H9 (cell line): ENCODE measurements at regions not wholly inside any gene's neighbourhood (a gene's known extent, or its start where the extent isn't known, plus 50 kb on each side); places are given as distances from the start of the nearest gene placed in this dataset.

Experiments used
- DNase-seq: peaks from one replicate; pipeline ENCODE4 v3.0.0-alpha.2; 2017
- H2AFZ ChIP-seq: one replicate; pipeline ENCODE4 v1.6.1; 2013; ENCODE audit warnings: mild to moderate bottlenecking, low read length, control low read depth, moderate library complexity
- H2AK5ac ChIP-seq: 2 replicates; pipeline ENCODE4 v1.6.1; 2013; ENCODE audit warnings: low read length, control low read depth, mixed read lengths; ENCODE audit not compliant: insufficient read length
- H2BK120ac ChIP-seq: one replicate; pipeline ENCODE4 v1.6.1; 2013; ENCODE audit warnings: low read depth, mild to moderate bottlenecking, low read length, control low read depth, inconsistent platforms; ENCODE audit not compliant: poor library complexity, severe bottlenecking
- H2BK12ac ChIP-seq: 2 replicates; pipeline ENCODE4 v1.6.1; 2013; ENCODE audit warnings: low read length, control low read depth, mixed read lengths, low read depth; ENCODE audit not compliant: insufficient read length
- H2BK15ac ChIP-seq: 2 replicates; pipeline ENCODE4 v1.6.1; 2013; ENCODE audit warnings: low read depth, low read length, control low read depth
- H2BK20ac ChIP-seq: one replicate; pipeline ENCODE4 v1.6.1; 2013; ENCODE audit warnings: low read depth, mild to moderate bottlenecking, low read length, control low read depth, inconsistent platforms; ENCODE audit not compliant: poor library complexity, severe bottlenecking
- H2BK5ac ChIP-seq: 2 replicates; pipeline ENCODE4 v1.6.1; 2013; ENCODE audit warnings: low read length, control low read depth, mixed read lengths; ENCODE audit not compliant: insufficient read length
- H3K14ac ChIP-seq: 2 replicates; pipeline ENCODE4 v1.6.1; 2013; ENCODE audit warnings: low read length, control low read depth; ENCODE audit not compliant: insufficient read depth
- H3K18ac ChIP-seq: 2 replicates; pipeline ENCODE4 v1.6.1; 2013; ENCODE audit warnings: low read depth, mild to moderate bottlenecking, mixed read lengths, low read length, control low read depth; ENCODE audit not compliant: insufficient read length
- H3K23ac ChIP-seq: 2 replicates; pipeline ENCODE4 v1.6.1; 2013; ENCODE audit warnings: low read length, control low read depth, mixed read lengths, low read depth; ENCODE audit not compliant: insufficient read length
- H3K23me2 ChIP-seq: 2 replicates; pipeline ENCODE4 v1.6.1; 2013; ENCODE audit warnings: low read depth, mild to moderate bottlenecking, mixed read lengths, low read length, control low read depth; ENCODE audit not compliant: insufficient read length, poor library complexity, severe bottlenecking
- H3K27ac ChIP-seq: 2 replicates; pipeline ENCODE4 v1.5.1; 2013; ENCODE audit warnings: low read length, control low read depth, mixed read lengths, low read depth; ENCODE audit not compliant: insufficient read length
- H3K27me3 ChIP-seq: 2 replicates; pipeline ENCODE4 v1.6.1; 2013; ENCODE audit warnings: low read length, control low read depth, inconsistent platforms; ENCODE audit not compliant: insufficient read depth
- H3K4ac ChIP-seq: 2 replicates; pipeline ENCODE4 v1.6.1; 2013; ENCODE audit warnings: low read depth, mild to moderate bottlenecking, control low read depth, inconsistent platforms, low read length, moderate library complexity
- H3K4me1 ChIP-seq: 2 replicates; pipeline ENCODE4 v1.6.1; 2013; ENCODE audit warnings: low read length, control low read depth, inconsistent platforms; ENCODE audit not compliant: insufficient read depth
- H3K4me2 ChIP-seq: 2 replicates; pipeline ENCODE4 v1.6.1; 2013; ENCODE audit warnings: low read length, control low read depth, mixed read lengths; ENCODE audit not compliant: insufficient read length, insufficient read depth
- H3K56ac ChIP-seq: 2 replicates; pipeline ENCODE4 v1.6.1; 2013; ENCODE audit warnings: low read depth, mild to moderate bottlenecking, mixed read lengths, low read length, control low read depth; ENCODE audit not compliant: insufficient read length
- H3K79me1 ChIP-seq: 2 replicates; pipeline ENCODE4 v1.6.1; 2013; ENCODE audit warnings: low read depth, mild to moderate bottlenecking, moderate library complexity, low read length, control low read depth, inconsistent platforms; ENCODE audit not compliant: insufficient read depth, poor library complexity, severe bottlenecking
- H3K79me2 ChIP-seq: 2 replicates; pipeline ENCODE4 v1.6.1; 2013; ENCODE audit warnings: low read length, control low read depth, inconsistent platforms; ENCODE audit not compliant: insufficient read depth
- H3K9ac ChIP-seq: 2 replicates; pipeline ENCODE4 v1.6.1; 2013; ENCODE audit warnings: low read length, control low read depth, mixed read lengths; ENCODE audit not compliant: insufficient read length; ENCODE audit errors: extremely low read depth
- H3K9me3 ChIP-seq: one replicate; pipeline ENCODE4 v1.6.1; 2013; ENCODE audit warnings: low read depth, low read length, inconsistent platforms; ENCODE audit not compliant: control insufficient read depth
- H3T11ph ChIP-seq: one replicate; pipeline ENCODE4 v1.6.1; 2013; ENCODE audit warnings: mild to moderate bottlenecking, low read length, control low read depth, inconsistent platforms
- H4K20me1 ChIP-seq: one replicate; pipeline ENCODE4 v1.6.1; 2013; ENCODE audit not compliant: control insufficient read depth, insufficient read length, insufficient read depth
- H4K5ac ChIP-seq: 2 replicates; pipeline ENCODE4 v1.6.1; 2013; ENCODE audit warnings: low read depth, mild to moderate bottlenecking, mixed read lengths, low read length, control low read depth; ENCODE audit not compliant: insufficient read length
- H4K8ac ChIP-seq: replicated peaks from 2 replicates; pipeline ENCODE4 v1.6.1; 2013; ENCODE audit warnings: low read length, control low read depth, mixed read lengths, low read depth; ENCODE audit not compliant: insufficient read length
- H4K91ac ChIP-seq: 2 replicates; pipeline ENCODE4 v1.6.1; 2013; ENCODE audit warnings: low read depth, mild to moderate bottlenecking, moderate library complexity, mixed read lengths, low read length, control low read depth; ENCODE audit not compliant: insufficient read length
- H3K27ac Mint-ChIP-seq, 3 experiments: 2 replicates in 2 of 3; 3 replicates in 1 of 3; pipeline ENCODE4 v1.8.0; 2020 to 2021; ENCODE audit warnings: mixed read lengths in 3 of 3, mild to moderate bottlenecking in 1 of 3, moderate library complexity in 1 of 3
- H3K27me3 Mint-ChIP-seq: 2 replicates; pipeline ENCODE4 v1.8.0; 2021; ENCODE audit warnings: low read depth, mild to moderate bottlenecking, moderate library complexity, mixed read lengths
- H3K36me3 Mint-ChIP-seq, 3 experiments: 2 replicates in 2 of 3; 3 replicates in 1 of 3; pipeline ENCODE4 v1.8.0; 2020 to 2021; ENCODE audit warnings: low read depth in 3 of 3, mixed read lengths in 3 of 3; ENCODE audit not compliant: insufficient read depth in 1 of 3
- H3K4me1 Mint-ChIP-seq, 2 experiments: 2 replicates each; pipeline ENCODE4 v1.8.0; 2020; ENCODE audit warnings: mixed read lengths in 2 of 2
- H3K4me3 Mint-ChIP-seq, 2 experiments: 2 replicates in 1 of 2; 3 replicates in 1 of 2; pipeline ENCODE4 v1.8.0; 2020 to 2021; ENCODE audit warnings: mild to moderate bottlenecking in 2 of 2, mixed read lengths in 2 of 2, moderate library complexity in 1 of 2
- H3K9me3 Mint-ChIP-seq, 2 experiments: 2 replicates in 1 of 2; 3 replicates in 1 of 2; pipeline ENCODE4 v1.8.0; 2020; ENCODE audit warnings: mild to moderate bottlenecking in 2 of 2, mixed read lengths in 2 of 2, moderate library complexity in 1 of 2
- CTCF ChIP-seq: fragments of 200-600 bp; sonication (generic); conservative IDR thresholded peaks from 3 replicates; pipeline ENCODE4 v1.8.0; 2021; ENCODE audit warnings: antibody characterized with exemption, mild to moderate bottlenecking
- WGBS: extraction: QIAGEN DNeasy Blood & Tissue Kit; methylation state at CpG from one replicate; pipeline ENCODE4 v1.1.7; 2013; ENCODE audit warnings: missing lambda C conversion rate, low lambda C conversion rate, mixed read lengths; ENCODE audit not compliant: insufficient read length; ENCODE audit errors: extremely low coverage; 5-methylcytosine and 5-hydroxymethylcytosine counted together

DNA sequence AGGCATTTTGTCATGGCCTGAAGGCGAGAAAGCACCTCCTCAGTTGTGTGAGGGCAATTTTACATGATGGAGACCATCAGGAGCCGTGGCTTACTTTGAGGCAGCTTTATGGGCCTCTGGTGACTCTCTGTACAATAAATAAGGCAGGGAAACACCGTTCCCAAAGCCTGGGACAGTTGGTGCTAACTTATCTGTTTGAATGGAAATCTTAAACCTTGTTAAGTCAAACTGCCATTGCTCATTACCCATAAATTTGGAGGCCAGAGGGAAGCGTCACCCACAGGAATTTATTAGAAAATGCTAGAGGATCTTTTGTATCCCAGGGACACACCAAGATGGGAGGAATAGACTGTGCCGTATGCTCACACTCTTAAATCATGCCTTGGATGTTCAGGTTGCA lies 1156.9 kb downstream of the BRD1 start:
- no peaks in the 10 kb centered on the region for H4K20me1 ChIP-seq
- no peak overlapping the region for H4K5ac ChIP-seq
- no peak overlapping the region for H2BK12ac ChIP-seq
- H3K18ac ChIP-seq, result no peak overlapping the region
- H3K4me2 ChIP-seq, result no peak overlapping the region
- Mint-ChIP-seq H3K4me3 (no peak overlapping the region), H3K9me3 (peaks cover 15% of the 10 kb centered on the region in 2 experiments), H3K27ac (peak overlapping the region in 1 of 3 experiments; percentile 76; a peak in 2 of 7 replicates), H3K27me3 (no peaks in the 10 kb centered on the region; the same call in 1 of the 2 replicates), H3K36me3 (peaks cover 19 to 25% (median 21%) of the 10 kb centered on the region in 3 experiments), H3K4me1 (peaks cover 3 to 7% of the 10 kb centered on the region in 2 experiments; a peak in 3 of 4 replicates)
- H2BK5ac ChIP-seq, result no peak overlapping the region
- no peaks in the 10 kb centered on the region for H3K27me3 ChIP-seq
- no peaks in the 10 kb centered on the region for H3K4me1 ChIP-seq
- H3K56ac ChIP-seq, result no peak overlapping the region
- H3T11ph ChIP-seq, result no peak overlapping the region
- H3K9me3 ChIP-seq, result peaks cover 9% of the 10 kb centered on the region
- no peaks in the 10 kb centered on the region for H3K23me2 ChIP-seq
- H2BK20ac ChIP-seq, result no peak overlapping the region
- H2AK5ac ChIP-seq, result no peak overlapping the region
- H2AFZ ChIP-seq, result no peak overlapping the region
- H3K23ac ChIP-seq, result no peak overlapping the region
- no peak overlapping the region for H3K27ac ChIP-seq
- no peak for DNase-seq
- H4K8ac ChIP-seq, result no peak overlapping the region
- no peak overlapping the region for H3K14ac ChIP-seq
- WGBS, result no CpG with 5 or more reads among the region's 5 CpGs
- no peaks in the 10 kb centered on the region for H3K79me1 ChIP-seq
- H3K9ac ChIP-seq, result no peak overlapping the region
- no peak overlapping the region for H2BK15ac ChIP-seq
- H2BK120ac ChIP-seq, result no peak overlapping the region
- H3K79me2 ChIP-seq, result no peaks in the 10 kb centered on the region
- no peak overlapping the region for H4K91ac ChIP-seq
- TF ChIP-seq CTCF, result no peak
- H3K4ac ChIP-seq, result no peak overlapping the region
